Fibroblast of lung (primary cell): ENCODE measurements at regions not wholly inside any gene's neighbourhood (a gene's known extent, or its start where the extent isn't known, plus 50 kb on each side); places are given as distances from the start of the nearest gene placed in this dataset.

ENCODE experiments used
- DNase-seq, 2 donors: peaks; one replicate each; pipeline versions ENCODE4 v3.0.0 to v3.0.0-alpha.2; 2010; ENCODE audit warnings: low read depth in 2 of 2
- H2AFZ ChIP-seq: 2 replicates; pipeline ENCODE4 v1.5.1; 2012; ENCODE audit warnings: low read length, control low read depth, inconsistent platforms
- H3K27ac ChIP-seq: 2 replicates; pipeline ENCODE4 v1.5.1; 2011; ENCODE audit warnings: low read length, control low read depth; ENCODE audit not compliant: insufficient read depth
- H3K27me3 ChIP-seq: 2 replicates; pipeline ENCODE4 v1.5.1; 2011; ENCODE audit warnings: mild to moderate bottlenecking, low read length; ENCODE audit not compliant: control insufficient read depth, insufficient read depth
- H3K36me3 ChIP-seq: 2 replicates; pipeline ENCODE4 v1.5.1; 2011; ENCODE audit warnings: low read length; ENCODE audit not compliant: control insufficient read depth, insufficient read depth
- H3K4me1 ChIP-seq: 2 replicates; pipeline ENCODE4 v1.5.1; 2011; ENCODE audit warnings: low read length; ENCODE audit not compliant: control insufficient read depth, insufficient read depth; ENCODE audit errors: extremely low read depth
- H3K4me2 ChIP-seq: 2 replicates; pipeline ENCODE4 v1.5.1; 2011; ENCODE audit warnings: low read length, control low read depth; ENCODE audit not compliant: insufficient read depth; ENCODE audit errors: extremely low read depth
- H3K4me3 ChIP-seq, 4 experiments: fragments of 200-600 bp in 1 of 4; sonication (generic) in 1 of 4; replicated peaks in 1 of 4; 2 replicates each; pipeline ENCODE4 v1.5.1; 2011 to 2016; ENCODE audit warnings: low read length in 4 of 4, low read depth in 3 of 4, mild to moderate bottlenecking in 3 of 4, control low read depth in 2 of 4, inconsistent platforms in 1 of 4, mixed read lengths in 1 of 4; ENCODE audit not compliant: insufficient read depth in 1 of 4; ENCODE audit errors: control extremely low read depth in 1 of 4
- H3K79me2 ChIP-seq: 2 replicates; pipeline ENCODE4 v1.5.1; 2012; ENCODE audit warnings: mild to moderate bottlenecking, low read length, inconsistent platforms; ENCODE audit not compliant: control insufficient read depth, insufficient read depth
- H3K9ac ChIP-seq: 2 replicates; pipeline ENCODE4 v1.5.1; 2011; ENCODE audit warnings: mild to moderate bottlenecking, low read length, control low read depth; ENCODE audit not compliant: insufficient read depth
- H3K9me3 ChIP-seq: 2 replicates; pipeline ENCODE4 v1.5.1; 2012; ENCODE audit warnings: low read depth, low read length; ENCODE audit not compliant: control insufficient read depth, insufficient read depth
- H4K20me1 ChIP-seq: 2 replicates; pipeline ENCODE4 v1.5.1; 2011; ENCODE audit warnings: low read length; ENCODE audit not compliant: control insufficient read depth, insufficient read depth; ENCODE audit errors: extremely low read depth
- CTCF ChIP-seq, 2 donors: IDR thresholded peaks in 1 of 2; conservative IDR thresholded peaks in 1 of 2; 1 replicate in 1 of 2; 2 replicates in 1 of 2; pipeline ENCODE4 v1.5.1; 2011 to 2012; ENCODE audit warnings: low read length in 2 of 2, control low read depth in 1 of 2, inconsistent platforms in 1 of 2, low read depth in 1 of 2, mild to moderate bottlenecking in 1 of 2
- EZH2 ChIP-seq: IDR thresholded peaks from 2 replicates; pipeline ENCODE4 v1.5.1; 2012; ENCODE audit warnings: low read length, control low read depth, mild to moderate bottlenecking; ENCODE audit errors: missing control alignments

GRCh38 chr13:58566176-58566575 lies 934.6 kb downstream of the PCDH17 start:
- DNase-seq: no peak
- no peak overlapping the region for H3K4me3 ChIP-seq
- no peak overlapping the region for H3K27ac ChIP-seq
- H3K9ac ChIP-seq: no peak overlapping the region
- H3K4me2 ChIP-seq: no peak overlapping the region
- no peaks in the 10 kb centered on the region for H3K36me3 ChIP-seq
- no peaks in the 10 kb centered on the region for H3K79me2 ChIP-seq
- no peaks in the 10 kb centered on the region for H3K9me3 ChIP-seq
- H3K4me1 ChIP-seq: no peaks in the 10 kb centered on the region
- no peaks in the 10 kb centered on the region for H4K20me1 ChIP-seq
- no peaks in the 10 kb centered on the region for H3K27me3 ChIP-seq
- TF ChIP-seq EZH2: no peak
- no peak for TF ChIP-seq CTCF (conservative IDR thresholded peaks at IDR 0.05 in 1 of 2, IDR thresholded peaks at IDR 0.05 in 1 of 2; ENCODE audit: low read depth in 1 of 2, low read length in 2 of 2)
- no peak overlapping the region for H2AFZ ChIP-seq

GRCh38 chr13:58573743-58574142 lies 942.2 kb downstream of the PCDH17 start:
- Histone ChIP-seq H3K27me3 (no peaks in the 10 kb centered on the region), H3K4me3 (no peak overlapping the region), H3K4me1 (no peaks in the 10 kb centered on the region), H2AFZ (no peak overlapping the region), H3K4me2 (no peak overlapping the region), H3K36me3 (no peaks in the 10 kb centered on the region), H3K79me2 (no peaks in the 10 kb centered on the region), H3K27ac (no peak overlapping the region), H3K9ac (no peak overlapping the region), H3K9me3 (no peaks in the 10 kb centered on the region), H4K20me1 (no peaks in the 10 kb centered on the region)
- no peak for DNase-seq
- TF ChIP-seq EZH2 (no peak), CTCF (conservative IDR thresholded peaks at IDR 0.05 in 1 of 2, IDR thresholded peaks at IDR 0.05 in 1 of 2; ENCODE audit: low read depth in 1 of 2, low read length in 2 of 2) (no peak)

- Histone ChIP-seq H4K20me1 (no peaks in the 10 kb centered on the region), H3K4me3 (no peak overlapping the region), H3K27ac (no peak overlapping the region), H3K36me3 (no peaks in the 10 kb centered on the region), H3K4me2 (no peak overlapping the region), H3K9me3 (no peaks in the 10 kb centered on the region), H3K27me3 (no peaks in the 10 kb centered on the region), H3K9ac (no peak overlapping the region), H3K4me1 (no peaks in the 10 kb centered on the region), H3K79me2 (no peaks in the 10 kb centered on the region), H2AFZ (no peak overlapping the region)
- TF ChIP-seq CTCF (conservative IDR thresholded peaks at IDR 0.05 in 1 of 2, IDR thresholded peaks at IDR 0.05 in 1 of 2; ENCODE audit: low read depth in 1 of 2, low read length in 2 of 2): no peak
- TF ChIP-seq EZH2: no peak
- no peak for DNase-seq
Measured at GRCh38 chr13:58574791-58575190, 943.2 kb downstream of the PCDH17 start.
